Mesenchymal stem cell (in vitro differentiated cells and primary cell): ENCODE measurements at regions not wholly inside any gene's neighbourhood (a gene's known extent, or its start where the extent isn't known, plus 50 kb on each side); places are given as distances from the start of the nearest gene placed in this dataset.
"Not testable (repeated sequence)": the region's sequence is repeated elsewhere in the genome, so short reads cannot be mapped to it uniquely, and the experiment has no call there.

Experiments used
- DNase-seq: peaks from one replicate; pipeline ENCODE4 v3.0.0-alpha.2; 2013
- H2AFZ ChIP-seq: one replicate; pipeline ENCODE4 v1.6.1; 2013; ENCODE audit warnings: low read depth, mild to moderate bottlenecking, control low read depth, inconsistent platforms, low read length, moderate library complexity
- H2AK5ac ChIP-seq: 2 replicates; pipeline ENCODE4 v1.6.1; 2013; ENCODE audit warnings: low read length, moderate library complexity, mild to moderate bottlenecking, inconsistent platforms; ENCODE audit not compliant: severe bottlenecking
- H2BK120ac ChIP-seq: one replicate; pipeline ENCODE4 v1.6.1; 2013; ENCODE audit warnings: low read depth, mild to moderate bottlenecking, inconsistent platforms, low read length, moderate library complexity
- H2BK12ac ChIP-seq, 2 experiments: one replicate each; pipeline ENCODE4 v1.6.1; 2013; ENCODE audit warnings: inconsistent platforms in 2 of 2, low read length in 2 of 2, mild to moderate bottlenecking in 2 of 2, moderate library complexity in 2 of 2, control low read depth in 1 of 2
- H2BK15ac ChIP-seq: one replicate; pipeline ENCODE4 v1.6.1; 2013; ENCODE audit warnings: mild to moderate bottlenecking, low read depth, inconsistent platforms; ENCODE audit not compliant: poor library complexity, severe bottlenecking
- H2BK5ac ChIP-seq: 2 replicates; pipeline ENCODE4 v1.6.1; 2013; ENCODE audit warnings: low read depth, mild to moderate bottlenecking, low read length, control low read depth, inconsistent platforms; ENCODE audit not compliant: poor library complexity, severe bottlenecking
- H3K14ac ChIP-seq, 2 experiments: one replicate each; pipeline ENCODE4 v1.6.1; 2013; ENCODE audit warnings: inconsistent platforms in 2 of 2, low read length in 2 of 2, control low read depth in 1 of 2, mild to moderate bottlenecking in 1 of 2, moderate library complexity in 1 of 2
- H3K18ac ChIP-seq, 2 experiments: one replicate each; pipeline ENCODE4 v1.6.1; 2013; ENCODE audit warnings: inconsistent platforms in 2 of 2, low read length in 2 of 2, control low read depth in 1 of 2, low read depth in 1 of 2, mild to moderate bottlenecking in 1 of 2
- H3K23ac ChIP-seq, 2 experiments: one replicate each; pipeline ENCODE4 v1.6.1; 2013; ENCODE audit warnings: inconsistent platforms in 2 of 2, low read length in 2 of 2, mild to moderate bottlenecking in 2 of 2, moderate library complexity in 2 of 2, control low read depth in 1 of 2
- H3K27ac ChIP-seq: 2 replicates; pipeline ENCODE4 v1.5.1; 2013; ENCODE audit warnings: mild to moderate bottlenecking, moderate library complexity, low read length, control low read depth, inconsistent platforms; ENCODE audit not compliant: poor library complexity, severe bottlenecking
- H3K27me3 ChIP-seq, 2 experiments: 2 replicates each; pipeline versions ENCODE4 v1.6.1 to v1.7.0; 2013; ENCODE audit warnings: low read length in 2 of 2, mild to moderate bottlenecking in 2 of 2, moderate library complexity in 2 of 2, control low read depth in 1 of 2, inconsistent platforms in 1 of 2; ENCODE audit not compliant: control insufficient read depth in 1 of 2, insufficient read depth in 1 of 2
- H3K36me3 ChIP-seq, 2 experiments: 2 replicates each; pipeline versions ENCODE4 v1.6.1 to v1.7.0; 2013; ENCODE audit warnings: low read length in 2 of 2, control low read depth in 1 of 2, inconsistent platforms in 1 of 2, low read depth in 1 of 2, mild to moderate bottlenecking in 1 of 2; ENCODE audit not compliant: insufficient read depth in 2 of 2, control insufficient read depth in 1 of 2
- H3K4ac ChIP-seq, 2 experiments: one replicate each; pipeline ENCODE4 v1.6.1; 2013; ENCODE audit warnings: inconsistent platforms in 2 of 2, low read length in 2 of 2, mild to moderate bottlenecking in 2 of 2, moderate library complexity in 2 of 2, control low read depth in 1 of 2, low read depth in 1 of 2
- H3K4me1 ChIP-seq: 2 replicates; pipeline ENCODE4 v1.6.1; 2013; ENCODE audit warnings: low read depth, low read length, control low read depth; ENCODE audit not compliant: control insufficient read depth, insufficient read depth
- H3K4me2 ChIP-seq: 2 replicates; pipeline ENCODE4 v1.6.1; 2013; ENCODE audit warnings: low read length, mild to moderate bottlenecking, inconsistent platforms; ENCODE audit not compliant: poor library complexity, severe bottlenecking
- H3K4me3 ChIP-seq, 2 experiments: 2 replicates each; pipeline versions ENCODE4 v1.5.1 to v1.7.0; 2013; ENCODE audit warnings: low read length in 2 of 2, mild to moderate bottlenecking in 2 of 2, control low read depth in 1 of 2, low read depth in 1 of 2; ENCODE audit not compliant: insufficient read depth in 1 of 2
- H3K79me1 ChIP-seq: replicated peaks from 2 replicates; pipeline ENCODE4 v1.6.1; 2013; ENCODE audit warnings: mild to moderate bottlenecking, control low read depth, low read length, inconsistent platforms; ENCODE audit not compliant: poor library complexity, severe bottlenecking
- H3K9ac ChIP-seq: 2 replicates; pipeline ENCODE4 v1.7.0; 2013; ENCODE audit warnings: mild to moderate bottlenecking, low read length, moderate library complexity
- H3K9me3 ChIP-seq: 2 replicates; pipeline ENCODE4 v1.7.0; 2013; ENCODE audit warnings: mild to moderate bottlenecking, low read length; ENCODE audit not compliant: control insufficient read depth
- H4K8ac ChIP-seq: one replicate; pipeline ENCODE4 v1.6.1; 2013; ENCODE audit warnings: inconsistent platforms, mild to moderate bottlenecking, low read length, moderate library complexity
- H4K91ac ChIP-seq: one replicate; pipeline ENCODE4 v1.6.1; 2013; ENCODE audit warnings: mild to moderate bottlenecking, low read length, inconsistent platforms
- WGBS: methylation state at CpG from one replicate; pipeline ENCODE4 v1.1.7; 2013; ENCODE audit warnings: mixed read lengths; 5-methylcytosine and 5-hydroxymethylcytosine counted together

- 94% methylated on average over 1 of the region's 1 CpG for WGBS
These were observed 275.0 kb downstream of the PARM1 start for GRCh38 chr4:75207902-75208301.

DNA sequence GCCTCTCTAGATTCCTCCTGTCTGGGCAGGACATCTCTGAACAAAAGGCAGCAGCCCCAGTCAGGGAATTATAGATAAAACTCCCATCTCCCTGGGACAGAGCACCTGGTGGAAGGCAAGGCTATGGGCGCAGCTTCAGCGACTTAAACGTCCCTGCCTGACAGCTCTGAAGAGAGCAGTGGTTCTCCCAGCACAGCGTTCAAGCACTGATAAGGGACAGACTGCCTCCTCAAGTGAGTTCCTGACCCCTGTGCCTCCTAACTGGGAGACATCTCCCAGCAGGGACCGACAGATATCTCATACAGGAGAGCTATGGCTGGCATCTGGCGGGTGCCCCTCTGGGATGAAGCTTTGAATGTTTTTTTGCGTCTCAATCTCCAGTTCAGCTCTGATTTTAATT lies 262.2 kb downstream of the PARM1 start:
- Histone ChIP-seq H4K8ac (no peak overlapping the region), H3K18ac (peak overlapping the region in 1 of 2 experiments; percentile 34), H3K36me3 (no peaks in the 10 kb centered on the region), H3K23ac (no peak overlapping the region), H3K9ac (no peak overlapping the region), H3K27me3 (no peaks in the 10 kb centered on the region), H3K14ac (no peak overlapping the region), H3K9me3 (no peaks in the 10 kb centered on the region), H2BK120ac (no peak overlapping the region), H3K4ac (no peak overlapping the region), H3K27ac (no peak overlapping the region), H2BK5ac (no peak overlapping the region), H4K91ac (no peak overlapping the region), H2BK15ac (no peak overlapping the region), H3K4me3 (no peak overlapping the region), H3K4me1 (no peaks in the 10 kb centered on the region), H2BK12ac (no peak overlapping the region), H3K4me2 (no peak overlapping the region), H3K79me1 (no peaks in the 10 kb centered on the region), H2AK5ac (no peak overlapping the region), H2AFZ (no peak overlapping the region)
- DNase-seq = no peak
- 67% methylated on average over 7 of the region's 7 CpGs for WGBS

More at GRCh38 chr4:75207902-75208301, 275.0 kb downstream of the PARM1 start:
- Histone ChIP-seq H3K79me1 (no peaks in the 10 kb centered on the region), H3K9me3 (no peaks in the 10 kb centered on the region), H4K91ac (no peak overlapping the region), H3K14ac (no peak overlapping the region), H2AFZ (no peak overlapping the region), H3K18ac (no peak overlapping the region), H3K4me3 (no peak overlapping the region), H3K4me1 (no peaks in the 10 kb centered on the region), H2BK5ac (no peak overlapping the region), H3K23ac (no peak overlapping the region), H3K4me2 (no peak overlapping the region), H3K36me3 (no peaks in the 10 kb centered on the region), H2AK5ac (no peak overlapping the region), H3K27me3 (no peaks in the 10 kb centered on the region), H2BK120ac (no peak overlapping the region), H2BK15ac (no peak overlapping the region), H2BK12ac (no peak overlapping the region), H3K27ac (no peak overlapping the region), H4K8ac (no peak overlapping the region), H3K4ac (no peak overlapping the region), H3K9ac (no peak overlapping the region)
- no peak for DNase-seq

- H3K27me3 ChIP-seq = no peaks in the 10 kb centered on the region
- H3K36me3 ChIP-seq = no peaks in the 10 kb centered on the region
- no peak overlapping the region for H2AFZ ChIP-seq
- no peaks in the 10 kb centered on the region for H3K79me1 ChIP-seq
- no peak for DNase-seq
- H2BK15ac ChIP-seq = no peak overlapping the region
- H3K18ac ChIP-seq = no peak overlapping the region
- no peak overlapping the region for H3K9ac ChIP-seq
- H2BK12ac ChIP-seq = no peak overlapping the region
- peak overlapping the region in 1 of 2 experiments; percentile 62 for H3K14ac ChIP-seq
- no peak overlapping the region for H2BK5ac ChIP-seq
- H3K4me2 ChIP-seq = no peak overlapping the region
- no peak overlapping the region for H3K23ac ChIP-seq
- H3K4me1 ChIP-seq = no peaks in the 10 kb centered on the region
- H3K4me3 ChIP-seq = no peak overlapping the region
- no peak overlapping the region for H4K8ac ChIP-seq
- no peak overlapping the region for H4K91ac ChIP-seq
- WGBS = 91% methylated on average over 8 of the region's 8 CpGs
- no peak overlapping the region for H2AK5ac ChIP-seq
- no peak overlapping the region for H3K4ac ChIP-seq
- H3K9me3 ChIP-seq = no peaks in the 10 kb centered on the region
- no peak overlapping the region for H3K27ac ChIP-seq
- H2BK120ac ChIP-seq = no peak overlapping the region
These were observed 261.3 kb downstream of the PARM1 start for GRCh38 chr4:75194180-75194579.

GRCh38 chr4:75192182-75192581 lies 259.3 kb downstream of the PARM1 start:
- not testable (repeated sequence) for H3K4me2 ChIP-seq, H2BK5ac ChIP-seq, H3K4me1 ChIP-seq, H3K23ac ChIP-seq, H3K18ac ChIP-seq, H4K8ac ChIP-seq, H3K4ac ChIP-seq, H3K14ac ChIP-seq, H2AFZ ChIP-seq, H2AK5ac ChIP-seq, H3K27ac ChIP-seq, H3K36me3 ChIP-seq, H4K91ac ChIP-seq, H3K9me3 ChIP-seq, H2BK12ac ChIP-seq, H3K4me3 ChIP-seq, DNase-seq, H3K79me1 ChIP-seq, H3K9ac ChIP-seq, H3K27me3 ChIP-seq, H2BK15ac ChIP-seq, H2BK120ac ChIP-seq
- WGBS = 100% methylated on average over 2 of the region's 2 CpGs
